B cell (primary cell): ENCODE measurements at regions not wholly inside any gene's neighbourhood (a gene's known extent, or its start where the extent isn't known, plus 50 kb on each side); places are given as distances from the start of the nearest gene placed in this dataset.

ENCODE experiments used
- ATAC-seq: fragments of 200-7000 bp; cut with Tn5 transposase; one replicate; pipeline ENCODE4 v1.10.0; 2021; ENCODE audit warnings: low read depth, mild to moderate bottlenecking, moderate number of reproducible peaks, moderate library complexity
- CTCF ChIA-PET: fragments of 350-600 bp; sonication (Branson Sonifier 250); formaldehyde crosslinking; loops from one replicate; lab custom pipeline; 2021; ENCODE audit warnings: antibody characterized with exemption, inconsistent platforms; lab: Charles Lee
- POLR2A ChIA-PET: fragments of 350-600 bp; sonication (Branson Sonifier 250); formaldehyde crosslinking; loops from one replicate; lab custom pipeline; 2021; ENCODE audit warnings: antibody characterized with exemption; lab: Charles Lee
- DNase-seq: peaks from one replicate; pipeline ENCODE4 v3.0.0; 2013
- H2AFZ ChIP-seq: 2 replicates; pipeline ENCODE4 v1.6.1; 2012; ENCODE audit warnings: mild to moderate bottlenecking, low read depth, low read length; ENCODE audit not compliant: insufficient read depth, poor library complexity, severe bottlenecking
- H3K27ac ChIP-seq, 2 donors: 1 replicate in 1 of 2; 2 replicates in 1 of 2; pipeline ENCODE4 v1.5.1; 2012 to 2013; ENCODE audit warnings: low read length in 2 of 2, mild to moderate bottlenecking in 2 of 2, moderate library complexity in 1 of 2
- H3K27me3 ChIP-seq, 4 experiments: fragments of 200-600 bp in 1 of 4; sonication (generic) in 1 of 4; replicated peaks in 1 of 4; 1 replicate in 2 of 4; 2 replicates in 2 of 4; pipeline versions ENCODE4 v1.6.1 to v1.7.0; 2013 to 2016; ENCODE audit warnings: low read length in 3 of 4, mild to moderate bottlenecking in 2 of 4, mixed read lengths in 1 of 4, moderate library complexity in 1 of 4; ENCODE audit not compliant: insufficient read depth in 4 of 4, control insufficient read depth in 3 of 4; ENCODE audit errors: control extremely low read depth in 1 of 4
- H3K36me3 ChIP-seq, 2 experiments: replicated peaks in 1 of 2; 1 replicate in 1 of 2; 2 replicates in 1 of 2; pipeline versions ENCODE4 v1.6.1 to v1.7.1; 2013; ENCODE audit warnings: low read length in 1 of 2; ENCODE audit not compliant: insufficient read depth in 2 of 2, control insufficient read depth in 1 of 2; ENCODE audit errors: control extremely low read depth in 1 of 2, extremely low read depth in 1 of 2
- H3K4me1 ChIP-seq, 2 donors: fragments of 200-600 bp in 1 of 2; sonication (generic) in 1 of 2; 1 replicate in 1 of 2; 2 replicates in 1 of 2; pipeline versions ENCODE4 v1.5.1 to v1.6.1; 2013 to 2017; ENCODE audit warnings: low read length in 2 of 2; ENCODE audit not compliant: control insufficient read depth in 2 of 2, insufficient read depth in 2 of 2
- H3K4me2 ChIP-seq: replicated peaks from 2 replicates; pipeline ENCODE3; 2012; ENCODE audit warnings: mild to moderate bottlenecking, low read depth, low read length; ENCODE audit not compliant: poor library complexity, severe bottlenecking
- H3K4me3 ChIP-seq, 5 experiments: fragments of 200-600 bp in 1 of 5; sonication (generic) in 1 of 5; 1 replicate in 3 of 5; 2 replicates in 2 of 5; pipeline versions ENCODE4 v1.5.1 to v1.7.0; 2011 to 2016; ENCODE audit warnings: low read length in 4 of 5, mild to moderate bottlenecking in 4 of 5, low read depth in 2 of 5, control low read depth in 1 of 5, moderate library complexity in 1 of 5; ENCODE audit not compliant: insufficient read depth in 1 of 5; ENCODE audit errors: control extremely low read depth in 1 of 5, extremely low read depth in 1 of 5
- H3K79me2 ChIP-seq: fragments of 200-600 bp; sonication (generic); one replicate; pipeline ENCODE4 v1.6.0; 2016; ENCODE audit warnings: low read length; ENCODE audit not compliant: control insufficient read depth, insufficient read depth
- H3K9ac ChIP-seq: fragments of 200-600 bp; sonication (generic); 2 replicates; pipeline ENCODE4 v1.6.1; 2017; ENCODE audit warnings: mild to moderate bottlenecking, low read length, moderate library complexity
- H3K9me3 ChIP-seq, 3 donors: one replicate each; pipeline versions ENCODE4 v1.6.1 to v1.7.1; 2013; ENCODE audit warnings: low read length in 2 of 3; ENCODE audit not compliant: control insufficient read depth in 2 of 3, insufficient read depth in 1 of 3; ENCODE audit errors: control extremely low read depth in 1 of 3
- H4K20me1 ChIP-seq: 2 replicates; pipeline ENCODE4 v1.6.0; 2012; ENCODE audit warnings: mild to moderate bottlenecking, low read length; ENCODE audit not compliant: insufficient read depth, control insufficient read depth, poor library complexity, severe bottlenecking
- H3K27ac Mint-ChIP-seq: one replicate; pipeline ENCODE4 v1.8.0; 2021; ENCODE audit warnings: mixed read lengths
- H3K27me3 Mint-ChIP-seq: one replicate; pipeline ENCODE4 v1.8.0; 2021; ENCODE audit warnings: mixed read lengths
- H3K4me1 Mint-ChIP-seq: one replicate; pipeline ENCODE4 v1.8.0; 2021; ENCODE audit warnings: mixed read lengths
- H3K4me3 Mint-ChIP-seq: one replicate; pipeline ENCODE4 v1.8.0; 2021; ENCODE audit warnings: mixed read lengths
- H3K9me3 Mint-ChIP-seq: one replicate; pipeline ENCODE4 v1.8.0; 2022; ENCODE audit warnings: mixed read lengths; ENCODE audit not compliant: insufficient read depth
- CTCF ChIP-seq: fragments of 200-600 bp; IDR thresholded peaks from one replicate; pipeline ENCODE4 v1.8.0; 2022; ENCODE audit warnings: antibody characterized with exemption, mild to moderate bottlenecking
- EZH2 ChIP-seq: IDR thresholded peaks from 2 replicates; pipeline ENCODE4 v1.6.1; 2012; ENCODE audit warnings: borderline replicate concordance, low read depth, mild to moderate bottlenecking, moderate library complexity, low read length; ENCODE audit not compliant: insufficient read depth, poor library complexity, severe bottlenecking
- WGBS: methylation state at CpG from one replicate; pipeline ENCODE4 v1.1.5; 2013; ENCODE audit warnings: missing lambda C conversion rate; ENCODE audit not compliant: insufficient coverage; 5-methylcytosine and 5-hydroxymethylcytosine counted together
- intact Hi-C: fragments of 100-400 bp; cut with micrococcal nuclease; formaldehyde crosslinking; loops from one replicate; pipeline ENCODE4 v1.10.0; 2022

GRCh38 chr14:96956464-96957239 is 159.5 kb downstream of the VRK1 start:
- Mint-ChIP-seq H3K4me3 (no peak overlapping the region), H3K27me3 (no peaks in the 10 kb centered on the region), H3K4me1 (peaks cover 21% of the 10 kb centered on the region), H3K9me3 (peaks cover 5% of the 10 kb centered on the region), H3K27ac (no peak overlapping the region)
- Histone ChIP-seq H3K9ac (no peak overlapping the region), H3K4me2 (no peak overlapping the region), H3K4me1 (peaks cover 15 to 17% of the 10 kb centered on the region in 2 donors), H3K36me3 (no peaks in the 10 kb centered on the region), H3K9me3 (peaks cover 0 to 18% (median 13%) of the 10 kb centered on the region in 3 donors), H4K20me1 (no peaks in the 10 kb centered on the region), H2AFZ (no peak overlapping the region), H3K4me3 (no peak overlapping the region), H3K27ac (no peak overlapping the region), H3K79me2 (no peaks in the 10 kb centered on the region), H3K27me3 (no peaks in the 10 kb centered on the region)
- intact Hi-C loops, result no loop called here
- 97% methylated on average over 8 of the region's 10 CpGs for WGBS
- POLR2A ChIA-PET, result no interaction called here
- TF ChIP-seq CTCF (no peak), EZH2 (no peak)
- no peak for DNase-seq
- CTCF ChIA-PET, result no interaction called here
- no peak for ATAC-seq

- peaks cover 34% of the 10 kb centered on the region for H3K4me1 Mint-ChIP-seq
Observed at GRCh38 chr14:96958057-96958456, 160.9 kb downstream of the VRK1 start.

More at GRCh38 chr14:96958057-96958456, 160.9 kb downstream of the VRK1 start:
- Histone ChIP-seq H4K20me1 (no peaks in the 10 kb centered on the region), H3K79me2 (no peaks in the 10 kb centered on the region), H3K9ac (no peak overlapping the region), H3K4me3 (no peak overlapping the region), H3K9me3 (peaks cover 0 to 25% (median 25%) of the 10 kb centered on the region in 3 donors), H3K4me2 (no peak overlapping the region), H3K27ac (no peak overlapping the region), H3K36me3 (no peaks in the 10 kb centered on the region), H3K27me3 (no peaks in the 10 kb centered on the region), H3K4me1 (peaks cover 29 to 31% of the 10 kb centered on the region in 2 donors), H2AFZ (no peak overlapping the region)
- 99% methylated on average over 10 of the region's 11 CpGs for WGBS
- Mint-ChIP-seq H3K9me3 (peaks cover 12% of the 10 kb centered on the region), H3K4me3 (no peak overlapping the region), H3K27me3 (no peaks in the 10 kb centered on the region), H3K27ac (no peak overlapping the region)
- POLR2A ChIA-PET, result no interaction called here
- DNase-seq (no peak), ATAC-seq (no peak)
- no peak for TF ChIP-seq CTCF
- TF ChIP-seq EZH2, result no peak
- intact Hi-C loops, result no loop called here
- CTCF ChIA-PET, result no interaction called here
